ENCODE measurements at regions not wholly inside any gene's neighbourhood (a gene's known extent, or its start where the extent isn't known, plus 50 kb on each side); places are given as distances from the start of the nearest gene placed in this dataset.

GRCh38 chr12:84562331-84562730 is 350.3 kb downstream of the SLC6A15 start (continued):
- TF ChIP-seq USF2 (IDR thresholded peaks at IDR 0.05) (no peak), MAFK (IDR thresholded peaks at IDR 0.05; ENCODE audit: partially characterized antibody) (no peak), HEYL (CRISPR knock-in tag; IDR thresholded peaks at IDR 0.05) (no peak), RCOR1 (IDR thresholded peaks at IDR 0.05; ENCODE audit: low read depth, low read length) (no peak), ATOH8 (CRISPR knock-in tag; IDR thresholded peaks at IDR 0.05; ENCODE audit: low read depth) (no peak), PHF8 (IDR thresholded peaks at IDR 0.05; ENCODE audit: borderline replicate concordance, low read depth) (no peak)

- WGBS (ENCODE audit: missing lambda C conversion rate), result 34% methylated on average over 1 of the region's 1 CpG
- H3K4me2 ChIP-seq, result no peak overlapping the region
- CTCF ChIA-PET, result no interaction called here
These were observed 351.2 kb downstream of the SLC6A15 start for GRCh38 chr12:84561351-84561750.

More at GRCh38 chr12:84561351-84561750, 351.2 kb downstream of the SLC6A15 start:
- no peak overlapping the region for H3K4me3 ChIP-seq
- no peak for FAIRE-seq
- H3K27ac ChIP-seq, result no peak overlapping the region
- ATAC-seq, result no peak
- H3K9me3 ChIP-seq, result no peaks in the 10 kb centered on the region
- POLR2A ChIA-PET, result no interaction called here
- DNase-seq (ENCODE audit: low read depth in 1 of 2, low spot score in 1 of 2), result no peak
- H3K4me1 ChIP-seq, result no peaks in the 10 kb centered on the region
- TF ChIP-seq SREBF2 (IDR thresholded peaks at IDR 0.05), result no peak
- TF ChIP-seq ATOH8 (CRISPR knock-in tag; IDR thresholded peaks at IDR 0.05; ENCODE audit: low read depth), result no peak
- TF ChIP-seq RFX5 (IDR thresholded peaks at IDR 0.05), result no peak
- no peak for TF ChIP-seq FOSB (CRISPR knock-in tag; IDR thresholded peaks at IDR 0.05)
- TF ChIP-seq NFE2L2 (conservative IDR thresholded peaks at IDR 0.05; ENCODE audit: low read length), result no peak
- TF ChIP-seq MAZ (IDR thresholded peaks at IDR 0.05; ENCODE audit: borderline replicate concordance, low read depth, low read length), result no peak
- TF ChIP-seq EHF (CRISPR knock-in tag; IDR thresholded peaks at IDR 0.05), result no peak
- TF ChIP-seq RARB (CRISPR knock-in tag; IDR thresholded peaks at IDR 0.05), result no peak
- TF ChIP-seq E2F6 (IDR thresholded peaks at IDR 0.05; ENCODE audit: borderline replicate concordance, low read depth), result no peak
- no peak for TF ChIP-seq SMC3 (IDR thresholded peaks at IDR 0.05)
- no peak for TF ChIP-seq HOXA7 (CRISPR knock-in tag; IDR thresholded peaks at IDR 0.05)
- no peak for TF ChIP-seq MAFK (IDR thresholded peaks at IDR 0.05; ENCODE audit: partially characterized antibody)
- no peak for TF ChIP-seq POLR2AphosphoS2 (conservative IDR thresholded peaks at IDR 0.05; ENCODE audit: low read length)
- no peak for TF ChIP-seq REST (IDR thresholded peaks at IDR 0.05)
- TF ChIP-seq ESRRA (IDR thresholded peaks at IDR 0.05; ENCODE audit: borderline replicate concordance, low read length), result no peak
- TF ChIP-seq TFCP2L1 (CRISPR knock-in tag; IDR thresholded peaks at IDR 0.05), result no peak
- TF ChIP-seq PHF8 (IDR thresholded peaks at IDR 0.05; ENCODE audit: borderline replicate concordance, low read depth), result no peak
- no peak for TF ChIP-seq RNF2 (IDR thresholded peaks at IDR 0.05; ENCODE audit: borderline replicate concordance, low read depth)

Data from A549 (cell line).